SK-N-MC (cell line): ENCODE measurements at regions not wholly inside any gene's neighbourhood (a gene's known extent, or its start where the extent isn't known, plus 50 kb on each side); places are given as distances from the start of the nearest gene placed in this dataset.
A peak's percentile ranks its signal among the peaks of the same experiment; 100 is the strongest.

Source experiments
- DNase-seq: peaks from one replicate; pipeline ENCODE4 v3.0.0-alpha.2; 2011; ENCODE audit warnings: low read depth, low spot score
- H3K27ac ChIP-seq: fragments of 200-600 bp; sonication (generic); 2 replicates; pipeline ENCODE4 v1.5.1; 2016; ENCODE audit warnings: mixed run types
- H3K36me3 ChIP-seq: fragments of 200-600 bp; sonication (generic); 2 replicates; pipeline ENCODE4 v1.6.1; 2017; ENCODE audit warnings: antibody characterized with exemption, low read length, mixed read lengths; ENCODE audit not compliant: insufficient read depth
- H3K4me3 ChIP-seq: fragments of 200-600 bp; sonication (generic); 2 replicates; pipeline ENCODE4 v1.5.1; 2016
- H3K9ac ChIP-seq: fragments of 200-600 bp; sonication (generic); 2 replicates; pipeline ENCODE4 v1.8.0; 2017; ENCODE audit warnings: mixed run types, mixed read lengths; ENCODE audit not compliant: insufficient read length
- H3K9me3 ChIP-seq: fragments of 200-600 bp; sonication (generic); 2 replicates; pipeline ENCODE4 v1.6.1; 2017; ENCODE audit warnings: low read depth, mild to moderate bottlenecking, antibody characterized with exemption, low read length, moderate library complexity, mixed read lengths
- EZH2 ChIP-seq: fragments of 200-600 bp; sonication (generic); IDR thresholded peaks from one replicate; pipeline ENCODE4 v1.6.1; 2017; ENCODE audit warnings: antibody characterized with exemption
- FOXP2 ChIP-seq: optimal IDR thresholded peaks from 2 replicates; pipeline ENCODE3; 2011; ENCODE audit warnings: mild to moderate bottlenecking, moderate library complexity; ENCODE audit not compliant: insufficient read depth; ENCODE audit errors: extremely low read length, control extremely low read depth
- POLR2AphosphoS5 ChIP-seq: IDR thresholded peaks from 2 replicates; pipeline ENCODE4 v1.6.1; 2012; ENCODE audit warnings: mild to moderate bottlenecking, low read depth, low read length, borderline replicate concordance

DNA sequence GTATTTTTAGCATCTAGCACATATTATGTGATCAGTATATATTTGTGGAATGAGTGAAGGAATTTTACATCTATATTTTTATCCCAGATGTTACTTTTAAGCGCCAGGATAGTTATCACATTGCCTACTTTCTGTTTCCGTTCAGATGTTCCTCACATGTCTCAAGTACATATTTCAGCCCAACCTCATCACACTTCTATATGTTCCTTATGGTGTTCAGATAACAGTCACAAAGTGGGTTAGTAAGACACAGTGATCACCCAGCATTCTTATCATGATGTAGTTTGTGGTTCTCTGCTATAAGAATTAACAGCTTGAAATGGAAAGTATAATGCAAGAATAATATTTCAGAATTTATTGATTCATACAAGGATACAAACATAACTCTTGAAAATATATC is 170.0 kb upstream of the RASA1 start:
- Histone ChIP-seq H3K27ac (no peak overlapping the region), H3K36me3 (no peaks in the 10 kb centered on the region), H3K4me3 (no peak overlapping the region), H3K9ac (no peak overlapping the region), H3K9me3 (no peaks in the 10 kb centered on the region)
- TF ChIP-seq POLR2AphosphoS5 (no peak), FOXP2 (no peak), EZH2 (no peak)
- DNase-seq: no peak

DNA sequence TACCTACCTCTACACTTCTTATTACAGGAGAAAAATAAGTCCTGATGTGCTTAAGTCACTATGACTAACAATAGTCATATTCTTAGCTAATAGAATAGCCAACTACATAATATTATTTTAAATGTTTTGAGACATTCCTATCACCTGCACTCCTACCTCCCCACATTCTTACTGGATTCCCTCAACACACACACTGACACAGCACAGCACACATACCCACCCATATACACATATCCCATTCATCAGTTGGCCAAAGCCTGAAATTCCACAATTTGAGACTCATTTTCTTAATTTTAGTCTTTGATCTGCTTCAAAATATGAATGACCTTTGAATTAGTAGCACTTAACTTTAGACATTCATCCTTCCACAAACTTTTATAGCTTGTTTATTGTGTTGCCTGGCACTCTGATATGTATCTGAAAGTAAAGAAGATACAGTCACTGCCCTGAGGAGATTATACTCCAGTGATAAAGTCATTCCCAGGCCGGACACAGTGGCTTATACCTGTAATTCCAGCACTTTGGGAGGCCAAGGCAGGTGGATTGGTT is 168.3 kb upstream of the RASA1 start:
- TF ChIP-seq POLR2AphosphoS5 (no peak), EZH2 (no peak), FOXP2 (no peak)
- Histone ChIP-seq H3K4me3 (no peak overlapping the region), H3K27ac (no peak overlapping the region), H3K36me3 (no peaks in the 10 kb centered on the region), H3K9me3 (no peaks in the 10 kb centered on the region), H3K9ac (no peak overlapping the region)
- no peak for DNase-seq

DNA sequence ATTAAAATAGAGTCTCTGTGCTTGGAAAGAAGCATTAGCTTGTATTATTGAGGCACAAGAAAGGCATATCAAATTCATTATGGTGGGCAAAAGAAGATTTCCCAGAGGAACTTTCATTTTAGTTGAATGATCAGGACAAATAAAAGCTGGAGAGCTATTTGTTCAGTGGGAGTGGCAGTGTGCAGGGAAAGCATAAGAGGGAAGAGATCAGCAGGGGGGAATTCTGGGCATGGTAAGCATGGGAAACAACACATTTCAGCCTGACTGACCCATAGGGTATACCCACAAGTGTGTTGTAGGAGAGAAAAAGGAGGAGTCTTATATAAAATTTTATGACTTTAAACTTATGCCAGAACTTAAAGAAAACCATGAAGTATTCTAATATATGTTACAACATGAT is 167.7 kb upstream of the RASA1 start:
- no peak overlapping the region for H3K9ac ChIP-seq
- no peaks in the 10 kb centered on the region for H3K36me3 ChIP-seq
- H3K27ac ChIP-seq: no peak overlapping the region
- DNase-seq: no peak
- no peak overlapping the region for H3K4me3 ChIP-seq
- TF ChIP-seq POLR2AphosphoS5: no peak
- H3K9me3 ChIP-seq: no peaks in the 10 kb centered on the region

DNA sequence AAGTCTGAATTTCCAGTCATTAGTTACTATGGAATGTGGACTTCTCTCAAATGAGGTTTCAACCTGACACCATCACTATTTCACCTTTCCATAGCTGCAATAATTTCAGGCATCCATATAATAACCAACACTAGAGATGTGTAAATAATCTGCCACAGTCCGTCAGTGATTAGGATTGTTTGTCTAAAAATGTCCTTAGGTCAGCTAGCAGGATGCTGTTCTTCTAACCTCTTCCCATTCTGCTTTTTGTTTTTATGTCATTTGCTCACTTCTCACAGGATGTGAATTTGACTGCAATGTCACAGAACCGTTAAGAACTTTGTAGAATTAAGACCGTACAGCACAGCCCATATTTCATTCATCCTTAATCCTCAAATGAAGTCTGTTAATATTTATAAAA is 166.4 kb upstream of the RASA1 start:
- Histone ChIP-seq H3K4me3 (no peak overlapping the region), H3K9me3 (no peaks in the 10 kb centered on the region), H3K9ac (no peak overlapping the region), H3K36me3 (no peaks in the 10 kb centered on the region), H3K27ac (no peak overlapping the region)
- no peak for DNase-seq
- TF ChIP-seq EZH2: no peak
- no peak for TF ChIP-seq FOXP2
- TF ChIP-seq POLR2AphosphoS5: no peak

DNA sequence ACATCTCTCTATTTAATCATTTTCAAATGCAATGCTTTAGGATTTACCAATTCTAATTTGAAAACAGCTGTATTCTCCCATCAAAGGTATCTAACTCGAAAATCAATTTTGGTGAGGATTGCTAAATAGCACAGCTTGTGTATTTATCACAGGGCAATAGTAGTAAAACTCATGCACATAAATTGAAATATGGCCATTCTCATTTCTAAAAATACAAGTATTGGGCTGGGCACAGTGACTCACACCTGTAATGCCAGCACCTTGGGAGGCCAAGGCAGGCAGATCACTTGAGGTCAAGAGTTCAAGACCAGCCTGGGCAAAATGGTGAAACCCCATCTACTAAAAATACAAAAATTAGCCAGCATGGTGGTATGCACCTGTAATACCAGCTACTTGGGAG is 164.8 kb upstream of the RASA1 start:
- DNase-seq: no peak
- H3K27ac ChIP-seq: no peak overlapping the region
- TF ChIP-seq FOXP2 (no peak), EZH2 (no peak), POLR2AphosphoS5 (no peak)
- no peak overlapping the region for H3K4me3 ChIP-seq
- no peaks in the 10 kb centered on the region for H3K36me3 ChIP-seq
- H3K9me3 ChIP-seq: no peaks in the 10 kb centered on the region
- H3K9ac ChIP-seq: no peak overlapping the region

DNA sequence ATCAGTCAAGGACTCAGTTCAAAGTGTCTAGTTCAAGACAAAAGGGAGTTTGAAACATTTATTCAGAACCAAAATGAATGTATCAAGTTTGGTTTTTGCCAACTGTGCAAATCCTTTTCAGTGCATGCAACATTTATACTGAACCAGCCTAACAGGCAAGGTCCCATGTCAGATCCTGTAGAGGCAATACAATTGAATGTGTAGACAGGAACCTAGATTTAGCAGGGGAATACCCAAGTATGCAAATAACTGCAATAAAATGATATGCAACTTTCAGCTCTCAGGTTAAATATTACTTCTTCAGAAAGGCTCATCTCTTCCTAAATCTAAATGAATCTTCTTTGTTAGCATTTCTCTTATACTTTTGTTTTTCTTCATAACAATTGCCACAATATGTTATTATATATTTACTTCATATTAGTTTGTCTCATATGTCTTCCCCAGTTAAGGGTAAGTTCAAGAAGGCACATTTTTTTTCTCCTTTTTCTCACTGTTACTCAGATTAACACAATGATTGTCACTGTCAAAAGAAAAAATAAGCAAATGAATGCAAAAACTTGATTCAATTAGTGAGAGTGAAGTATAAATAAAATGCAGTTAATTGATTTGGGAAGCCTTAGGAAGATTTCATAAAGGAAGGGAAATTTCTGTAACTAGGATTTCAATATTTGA is 163.9 kb upstream of the RASA1 start:
- no peak overlapping the region; the same call in 1 of the 2 replicates for H3K4me3 ChIP-seq
- peak overlapping the region; percentile 45 for H3K9ac ChIP-seq
- no peaks in the 10 kb centered on the region for H3K9me3 ChIP-seq
- no peaks in the 10 kb centered on the region for H3K36me3 ChIP-seq
- TF ChIP-seq FOXP2: no peak
- no peak for TF ChIP-seq EZH2
- TF ChIP-seq POLR2AphosphoS5: no peak
- peak overlapping the region; percentile 47; the same call in 1 of the 2 replicates for H3K27ac ChIP-seq
- no peak for DNase-seq

DNA sequence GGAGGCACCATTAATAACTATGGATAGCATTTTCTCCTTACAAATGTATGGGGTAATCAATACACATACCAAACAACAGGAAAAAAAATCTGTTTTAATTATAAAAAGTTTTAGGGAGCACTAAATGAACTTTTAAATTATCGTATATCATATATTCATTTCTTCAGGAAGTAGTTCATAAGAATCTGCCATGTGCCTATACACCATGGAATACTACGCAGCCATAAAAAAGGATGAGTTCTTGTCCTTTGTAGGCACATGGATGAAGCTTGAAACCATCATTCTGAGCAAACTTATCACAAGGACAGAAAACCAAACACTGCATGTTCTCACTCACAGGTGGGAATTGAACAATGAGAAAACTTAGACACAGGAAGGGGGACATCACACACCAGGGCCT is 162.1 kb upstream of the RASA1 start:
- Histone ChIP-seq H3K9ac (no peak overlapping the region), H3K9me3 (no peaks in the 10 kb centered on the region), H3K4me3 (no peak overlapping the region), H3K36me3 (no peaks in the 10 kb centered on the region), H3K27ac (no peak overlapping the region)
- no peak for DNase-seq
- no peak for TF ChIP-seq POLR2AphosphoS5
- no peak for TF ChIP-seq FOXP2
- TF ChIP-seq EZH2: no peak

DNA sequence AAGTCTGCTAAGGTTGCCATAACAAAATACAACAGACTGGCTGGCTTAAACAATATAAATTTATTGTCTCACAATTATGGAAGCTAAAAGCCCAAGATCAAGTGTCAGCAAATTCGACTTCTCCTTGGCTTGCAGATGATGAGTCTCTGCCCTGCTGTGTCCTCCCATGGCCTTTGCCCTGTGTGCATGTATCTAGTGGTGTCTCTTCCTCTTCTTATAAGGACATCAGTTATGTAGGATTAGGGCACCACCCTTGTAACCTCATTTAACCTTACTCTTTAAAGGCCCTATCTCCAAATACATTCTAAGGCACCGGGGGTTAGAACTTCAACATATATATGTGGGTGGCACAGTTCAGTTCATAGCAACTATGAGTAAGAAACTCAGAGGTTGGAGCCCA is 157.9 kb upstream of the RASA1 start:
- TF ChIP-seq FOXP2: no peak
- TF ChIP-seq EZH2: no peak
- no peak for TF ChIP-seq POLR2AphosphoS5
- no peak for DNase-seq
- Histone ChIP-seq H3K9ac (no peak overlapping the region), H3K9me3 (no peaks in the 10 kb centered on the region), H3K27ac (no peak overlapping the region), H3K36me3 (no peaks in the 10 kb centered on the region), H3K4me3 (no peak overlapping the region)

DNA sequence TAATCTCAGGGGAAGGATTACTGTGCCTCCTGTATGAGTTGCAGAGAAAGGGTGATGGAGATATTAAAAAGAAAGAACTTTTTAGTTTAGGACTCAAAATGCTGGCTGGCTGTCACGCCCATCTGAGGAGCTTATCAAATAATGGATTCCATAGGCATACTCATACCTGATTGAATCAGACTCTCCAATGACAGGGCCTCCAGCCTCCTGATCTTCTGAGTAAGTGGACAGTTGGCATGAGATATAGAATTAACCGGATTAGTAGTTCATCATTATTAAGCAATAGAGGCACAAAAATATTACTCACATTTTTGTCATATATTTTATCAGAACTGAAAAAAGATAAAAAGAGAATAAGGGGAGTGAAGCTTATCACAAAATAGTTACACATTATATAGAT is 157.0 kb upstream of the RASA1 start:
- Histone ChIP-seq H3K9ac (no peak overlapping the region), H3K4me3 (no peak overlapping the region), H3K9me3 (no peaks in the 10 kb centered on the region), H3K27ac (no peak overlapping the region), H3K36me3 (no peaks in the 10 kb centered on the region)
- no peak for DNase-seq
- no peak for TF ChIP-seq POLR2AphosphoS5
- TF ChIP-seq FOXP2: no peak
- TF ChIP-seq EZH2: no peak
